ENCODE measurements at regions not wholly inside any gene's neighbourhood (a gene's known extent, or its start where the extent isn't known, plus 50 kb on each side); places are given as distances from the start of the nearest gene placed in this dataset.
"Not testable (repeated sequence)": the region's sequence is repeated elsewhere in the genome, so short reads cannot be mapped to it uniquely, and the experiment has no call there.

- Histone ChIP-seq H3K4me1 (ENCODE audit: control insufficient read depth in 1 of 2, insufficient read depth in 1 of 2, low read depth in 1 of 2, low read length in 1 of 2) (peaks cover 57 to 59% of the 10 kb centered on the region in 2 experiments), H3K27ac (peak overlapping the region; percentile 37), H3K36me3 (no peaks in the 10 kb centered on the region), H3K4me3 (ENCODE audit: low read depth in 1 of 2, low read length in 1 of 2) (no peak overlapping the region), H3K27me3 (no peaks in the 10 kb centered on the region), H3K9me3 (no peaks in the 10 kb centered on the region)
- no peak for TF ChIP-seq CTCF (IDR thresholded peaks at IDR 0.05)
These were observed 115.9 kb upstream of the IVNS1ABP start for GRCh38 chr1:185432948-185433347.

GRCh38 chr1:185431612-185432011 lies 114.6 kb upstream of the IVNS1ABP start:
- no peak overlapping the region for H3K4me3 ChIP-seq (ENCODE audit: low read depth in 1 of 2, low read length in 1 of 2)
- H3K9me3 ChIP-seq = no peaks in the 10 kb centered on the region
- H3K4me1 ChIP-seq (ENCODE audit: control insufficient read depth in 1 of 2, insufficient read depth in 1 of 2, low read depth in 1 of 2, low read length in 1 of 2) = peaks cover 57 to 59% of the 10 kb centered on the region in 2 experiments
- no peak overlapping the region for H3K27ac ChIP-seq
- no peak for TF ChIP-seq CTCF (IDR thresholded peaks at IDR 0.05)
- H3K27me3 ChIP-seq = no peaks in the 10 kb centered on the region
- no peaks in the 10 kb centered on the region for H3K36me3 ChIP-seq

- not testable (repeated sequence) for H3K27ac ChIP-seq; H3K27me3 ChIP-seq; H3K36me3 ChIP-seq; H3K9me3 ChIP-seq; H3K4me3 ChIP-seq (ENCODE audit: low read depth in 1 of 2, low read length in 1 of 2)
- H3K4me1 ChIP-seq (ENCODE audit: control insufficient read depth in 1 of 2, insufficient read depth in 1 of 2, low read depth in 1 of 2, low read length in 1 of 2) = peaks cover 46 to 62% of the 10 kb centered on the region in 2 experiments
These were observed 112.6 kb upstream of the IVNS1ABP start for GRCh38 chr1:185429668-185430067.

- Histone ChIP-seq H3K27ac (peak overlapping the region; percentile 68), H3K36me3 (no peaks in the 10 kb centered on the region)
- TF ChIP-seq CTCF (IDR thresholded peaks at IDR 0.05) = no peak
These were observed 110.7 kb upstream of the IVNS1ABP start for GRCh38 chr1:185427776-185428175.

GRCh38 chr1:185427264-185427663 lies 110.2 kb upstream of the IVNS1ABP start:
- H3K36me3 ChIP-seq = no peaks in the 10 kb centered on the region
- H3K9me3 ChIP-seq = no peaks in the 10 kb centered on the region
- H3K27me3 ChIP-seq = no peaks in the 10 kb centered on the region
- peak overlapping the region; percentile 68 for H3K27ac ChIP-seq
- H3K4me3 ChIP-seq (ENCODE audit: low read depth in 1 of 2, low read length in 1 of 2) = no peak overlapping the region
- peaks cover 41 to 61% of the 10 kb centered on the region in 2 experiments for H3K4me1 ChIP-seq (ENCODE audit: control insufficient read depth in 1 of 2, insufficient read depth in 1 of 2, low read depth in 1 of 2, low read length in 1 of 2)
- TF ChIP-seq CTCF (IDR thresholded peaks at IDR 0.05) = no peak

More at GRCh38 chr1:185427776-185428175, 110.7 kb upstream of the IVNS1ABP start:
- Histone ChIP-seq H3K9me3 (no peaks in the 10 kb centered on the region), H3K27me3 (no peaks in the 10 kb centered on the region), H3K4me3 (ENCODE audit: low read depth in 1 of 2, low read length in 1 of 2) (no peak overlapping the region), H3K4me1 (ENCODE audit: control insufficient read depth in 1 of 2, insufficient read depth in 1 of 2, low read depth in 1 of 2, low read length in 1 of 2) (peaks cover 40 to 58% of the 10 kb centered on the region in 2 experiments)

- H3K9me3 ChIP-seq = no peaks in the 10 kb centered on the region
- H3K4me3 ChIP-seq (ENCODE audit: low read depth in 1 of 2, low read length in 1 of 2) = no peak overlapping the region
- peaks cover 45 to 65% of the 10 kb centered on the region in 2 experiments for H3K4me1 ChIP-seq (ENCODE audit: control insufficient read depth in 1 of 2, insufficient read depth in 1 of 2, low read depth in 1 of 2, low read length in 1 of 2)
- peak overlapping the region; percentile 68 for H3K27ac ChIP-seq
- no peaks in the 10 kb centered on the region for H3K36me3 ChIP-seq
- no peaks in the 10 kb centered on the region for H3K27me3 ChIP-seq
- no peak for TF ChIP-seq CTCF (IDR thresholded peaks at IDR 0.05)
These were observed 109.8 kb upstream of the IVNS1ABP start for GRCh38 chr1:185426848-185427247.
